ENCODE measurements at regions not wholly inside any gene's neighbourhood (a gene's known extent, or its start where the extent isn't known, plus 50 kb on each side); places are given as distances from the start of the nearest gene placed in this dataset.

DNA sequence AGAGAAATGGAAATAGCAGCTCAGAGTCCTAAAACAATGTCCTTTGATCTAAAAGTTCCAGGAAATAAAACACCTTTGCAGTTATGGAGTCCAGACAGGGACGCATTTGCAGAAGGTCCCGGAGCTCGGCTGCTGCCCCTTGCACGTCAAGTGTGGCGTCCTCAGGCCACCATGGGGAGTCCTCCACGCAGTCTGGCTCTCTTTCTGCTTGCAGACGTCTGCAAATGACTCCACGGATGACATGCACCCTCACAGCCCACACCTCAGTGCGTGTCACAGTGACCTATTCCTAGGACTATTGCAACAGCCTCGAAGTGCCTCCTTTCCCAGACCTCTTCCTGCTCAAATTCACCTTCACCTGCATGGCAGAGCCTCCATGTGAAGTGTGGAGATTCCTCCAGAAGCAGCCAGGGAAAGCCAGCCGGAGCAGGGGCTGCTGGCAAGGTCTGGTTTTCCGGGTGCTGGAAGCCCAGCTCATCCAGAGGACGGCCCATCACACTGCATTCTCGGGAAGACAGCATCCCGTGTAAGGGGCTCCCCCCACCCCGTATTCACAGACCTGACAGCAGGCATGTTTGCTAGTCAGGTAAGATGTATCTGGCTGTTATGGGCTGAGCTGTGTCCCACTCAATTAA is 137.7 kb downstream of the ASB1 start:
- no peak for TF ChIP-seq ZFP36 (IDR thresholded peaks at IDR 0.05; ENCODE audit: borderline replicate concordance, partially characterized antibody)
- TF ChIP-seq, protein P1, sequence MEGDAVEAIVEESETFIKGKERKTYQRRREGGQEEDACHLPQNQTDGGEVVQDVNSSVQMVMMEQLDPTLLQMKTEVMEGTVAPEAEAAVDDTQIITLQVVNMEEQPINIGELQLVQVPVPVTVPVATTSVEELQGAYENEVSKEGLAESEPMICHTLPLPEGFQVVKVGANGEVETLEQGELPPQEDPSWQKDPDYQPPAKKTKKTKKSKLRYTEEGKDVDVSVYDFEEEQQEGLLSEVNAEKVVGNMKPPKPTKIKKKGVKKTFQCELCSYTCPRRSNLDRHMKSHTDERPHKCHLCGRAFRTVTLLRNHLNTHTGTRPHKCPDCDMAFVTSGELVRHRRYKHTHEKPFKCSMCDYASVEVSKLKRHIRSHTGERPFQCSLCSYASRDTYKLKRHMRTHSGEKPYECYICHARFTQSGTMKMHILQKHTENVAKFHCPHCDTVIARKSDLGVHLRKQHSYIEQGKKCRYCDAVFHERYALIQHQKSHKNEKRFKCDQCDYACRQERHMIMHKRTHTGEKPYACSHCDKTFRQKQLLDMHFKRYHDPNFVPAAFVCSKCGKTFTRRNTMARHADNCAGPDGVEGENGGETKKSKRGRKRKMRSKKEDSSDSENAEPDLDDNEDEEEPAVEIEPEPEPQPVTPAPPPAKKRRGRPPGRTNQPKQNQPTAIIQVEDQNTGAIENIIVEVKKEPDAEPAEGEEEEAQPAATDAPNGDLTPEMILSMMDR (IDR thresholded peaks at IDR 0.05): no peak
- TF ChIP-seq CEBPB (IDR thresholded peaks at IDR 0.05): no peak
- TF ChIP-seq EP300 (IDR thresholded peaks at IDR 0.05): no peak

All from A549 (cell line).